Left ventricle myocardium inferior (tissue), 1 donor: ENCODE measurements at regions not wholly inside any gene's neighbourhood (a gene's known extent, or its start where the extent isn't known, plus 50 kb on each side); places are given as distances from the start of the nearest gene placed in this dataset.

Source experiments
- DNase-seq: peaks from one replicate; pipeline ENCODE4 v3.0.0-alpha.2; 2020
- H3K27ac ChIP-seq: fragments of 200-600 bp; replicated peaks from 2 replicates; pipeline ENCODE4 v1.8.0; 2021
- H3K27me3 ChIP-seq: fragments of 200-600 bp; 2 replicates; pipeline ENCODE4 v1.8.0; 2021; ENCODE audit warnings: low read depth
- H3K36me3 ChIP-seq: fragments of 200-600 bp; 2 replicates; pipeline ENCODE4 v1.8.0; 2021
- H3K4me1 ChIP-seq: fragments of 200-600 bp; 2 replicates; pipeline ENCODE4 v1.8.0; 2021
- H3K4me3 ChIP-seq: fragments of 200-600 bp; 2 replicates; pipeline ENCODE4 v1.8.0; 2021; ENCODE audit warnings: mild to moderate bottlenecking, moderate library complexity
- H3K9me3 ChIP-seq: fragments of 200-600 bp; replicated peaks from 2 replicates; pipeline ENCODE4 v1.8.0; 2021
- CTCF ChIP-seq: fragments of 200-600 bp; IDR thresholded peaks from 2 replicates; pipeline ENCODE4 v1.8.0; 2021; ENCODE audit warnings: antibody characterized with exemption, mild to moderate bottlenecking, borderline replicate concordance
- intact Hi-C: fragments of 100-400 bp; cut with micrococcal nuclease; formaldehyde crosslinking; loops from one replicate; pipeline ENCODE4 v1.11.0; 2022
- donor health status: DM: no; HTN: yes; CAD: no; lungs with severe emphysema.

- H3K4me1 ChIP-seq, result peaks cover 66% of the 10 kb centered on the region
- intact Hi-C loops, result no loop called here
- no peaks in the 10 kb centered on the region for H3K9me3 ChIP-seq
- H3K36me3 ChIP-seq, result no peaks in the 10 kb centered on the region
- no peak overlapping the region for H3K4me3 ChIP-seq
- peak overlapping the region; percentile 33 for H3K27ac ChIP-seq
- H3K27me3 ChIP-seq, result no peaks in the 10 kb centered on the region
- no peak for TF ChIP-seq CTCF
- DNase-seq, result no peak
These were observed 193.3 kb upstream of the KRR1 start for GRCh38 chr12:75704664-75705063.

GRCh38 chr12:75704208-75704607 is 192.8 kb upstream of the KRR1 start:
- Histone ChIP-seq H3K27me3 (no peaks in the 10 kb centered on the region), H3K4me1 (peaks cover 65% of the 10 kb centered on the region), H3K36me3 (no peaks in the 10 kb centered on the region), H3K4me3 (no peak overlapping the region), H3K27ac (peak overlapping the region; percentile 33), H3K9me3 (no peaks in the 10 kb centered on the region)
- DNase-seq, result no peak
- intact Hi-C loops, result no loop called here
- no peak for TF ChIP-seq CTCF

- H3K36me3 ChIP-seq, result no peaks in the 10 kb centered on the region
- no peak overlapping the region for H3K27ac ChIP-seq
- intact Hi-C loops, result no loop called here
These were observed 191.7 kb upstream of the KRR1 start for GRCh38 chr12:75703131-75703530.

GRCh38 chr12:75702477-75703093 is 191.2 kb upstream of the KRR1 start:
- no peak for DNase-seq
- peaks cover 48% of the 10 kb centered on the region for H3K4me1 ChIP-seq
- H3K27ac ChIP-seq, result no peak overlapping the region
- H3K9me3 ChIP-seq, result no peaks in the 10 kb centered on the region
- H3K36me3 ChIP-seq, result no peaks in the 10 kb centered on the region
- no peaks in the 10 kb centered on the region for H3K27me3 ChIP-seq
- no peak overlapping the region for H3K4me3 ChIP-seq
- intact Hi-C loops, result no loop called here
- no peak for TF ChIP-seq CTCF

More at GRCh38 chr12:75703131-75703530, 191.7 kb upstream of the KRR1 start:
- H3K27me3 ChIP-seq, result no peaks in the 10 kb centered on the region
- peaks cover 54% of the 10 kb centered on the region for H3K4me1 ChIP-seq
- TF ChIP-seq CTCF, result no peak
- H3K4me3 ChIP-seq, result no peak overlapping the region
- H3K9me3 ChIP-seq, result no peaks in the 10 kb centered on the region
- DNase-seq, result no peak

- intact Hi-C loops, result no loop called here
- DNase-seq, result no peak
- Histone ChIP-seq H3K4me3 (no peak overlapping the region), H3K36me3 (no peaks in the 10 kb centered on the region), H3K9me3 (no peaks in the 10 kb centered on the region), H3K27ac (no peak overlapping the region), H3K27me3 (no peaks in the 10 kb centered on the region), H3K4me1 (peaks cover 41% of the 10 kb centered on the region)
- TF ChIP-seq CTCF, result no peak
These were observed 190.4 kb upstream of the KRR1 start for GRCh38 chr12:75701859-75702258.
